ENCODE measurements at regions not wholly inside any gene's neighbourhood (a gene's known extent, or its start where the extent isn't known, plus 50 kb on each side); places are given as distances from the start of the nearest gene placed in this dataset.
"Not testable (repeated sequence)": the region's sequence is repeated elsewhere in the genome, so short reads cannot be mapped to it uniquely, and the experiment has no call there.

DNA sequence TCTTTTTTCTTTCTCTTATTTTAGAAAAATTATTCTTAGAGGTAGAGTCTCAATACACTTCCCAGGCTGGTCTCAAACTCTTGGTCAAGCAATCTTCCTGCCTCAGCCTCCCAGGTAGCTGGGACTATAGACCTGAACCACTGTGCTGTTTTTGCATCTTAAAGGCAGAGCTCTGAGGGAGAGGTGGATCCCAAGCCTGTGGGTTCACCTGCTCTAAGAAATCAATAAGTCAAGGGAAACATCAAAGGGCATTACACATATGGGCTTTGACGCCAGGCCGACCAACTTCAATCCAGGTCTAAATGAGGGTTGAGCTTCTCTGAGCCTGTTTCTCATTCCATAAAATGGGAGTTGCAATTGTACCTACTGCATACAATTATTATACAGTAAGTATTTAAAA lies 223.9 kb downstream of the LY86 start:
- DNase-seq, result no peak

DNA sequence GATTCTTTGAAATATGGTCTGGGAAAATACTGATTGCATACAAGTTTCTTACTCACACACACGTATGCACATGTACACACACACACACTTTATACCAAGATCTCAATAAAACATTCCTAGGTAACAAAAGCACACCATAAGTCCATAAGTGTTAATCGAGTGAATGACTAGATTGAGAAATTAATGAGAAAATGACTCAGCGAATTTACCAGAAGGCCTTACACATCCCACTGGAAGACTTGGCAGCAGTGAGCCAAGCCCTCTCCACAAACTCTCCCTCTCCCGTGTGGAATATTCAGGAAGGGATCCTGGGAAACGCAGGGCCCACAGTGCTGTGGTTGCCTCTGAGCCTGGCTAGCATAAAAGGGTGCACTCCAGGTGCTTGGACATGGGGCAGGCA lies 227.2 kb downstream of the LY86 start:
- no peak for DNase-seq

- no peak for DNase-seq
Observed at GRCh38 chr6:6816716-6817115, 228.2 kb downstream of the LY86 start.

DNA sequence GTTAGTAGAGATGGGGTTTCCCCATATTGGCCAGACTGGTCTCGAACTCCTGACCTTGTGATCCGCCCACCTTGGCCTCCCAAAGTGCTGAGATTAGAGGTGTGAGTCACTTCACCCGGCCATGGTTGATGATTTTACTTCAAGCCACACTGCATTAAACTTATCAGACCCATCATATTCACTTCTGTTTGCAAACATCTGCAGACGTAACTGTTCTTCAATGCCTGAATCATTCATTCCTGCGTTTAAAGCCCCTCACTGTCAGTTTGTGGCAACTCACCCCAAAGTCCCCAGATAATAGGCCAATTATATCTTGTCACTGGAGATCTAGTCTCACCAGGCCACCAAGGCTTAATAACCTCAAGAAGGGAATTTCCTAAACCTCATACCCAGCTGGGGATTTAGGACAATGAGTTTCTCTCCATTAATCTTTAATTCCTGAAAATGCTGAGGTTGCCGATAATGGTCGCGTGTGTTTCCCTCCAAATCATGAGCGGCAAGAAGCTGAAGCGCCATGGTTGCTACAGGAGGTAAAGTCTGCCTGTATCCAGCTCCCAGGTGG lies 229.6 kb downstream of the LY86 start:
- no peak for DNase-seq

DNA sequence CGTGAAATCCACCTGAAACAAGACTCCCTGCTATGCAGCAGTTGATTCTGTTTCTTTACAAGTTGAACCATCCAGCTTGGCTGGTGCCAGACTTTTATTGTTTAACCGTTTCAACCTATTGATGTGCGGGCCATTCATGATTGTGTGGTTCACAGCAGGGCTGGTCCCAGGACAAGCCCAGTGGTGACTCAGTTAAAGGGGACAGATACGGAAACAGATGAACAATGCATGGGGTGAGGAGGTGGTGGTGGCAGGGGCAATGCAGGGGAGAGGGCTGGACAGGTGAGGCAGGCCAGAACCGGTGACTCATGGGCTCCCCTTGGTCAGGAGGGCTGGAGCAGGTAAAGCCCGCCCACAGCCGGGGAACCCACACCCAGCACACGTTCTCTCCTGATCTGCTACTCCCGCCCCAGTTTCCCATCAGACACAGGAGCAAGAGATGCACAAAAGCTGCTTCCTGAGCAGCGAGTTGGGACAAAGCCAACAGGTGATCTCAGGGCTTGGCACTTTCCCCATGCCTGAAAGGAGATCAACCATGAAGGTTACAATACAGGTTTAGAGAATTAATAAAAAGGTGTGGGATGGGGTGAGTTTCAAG lies 232.2 kb downstream of the LY86 start:
- no peak for DNase-seq

DNA sequence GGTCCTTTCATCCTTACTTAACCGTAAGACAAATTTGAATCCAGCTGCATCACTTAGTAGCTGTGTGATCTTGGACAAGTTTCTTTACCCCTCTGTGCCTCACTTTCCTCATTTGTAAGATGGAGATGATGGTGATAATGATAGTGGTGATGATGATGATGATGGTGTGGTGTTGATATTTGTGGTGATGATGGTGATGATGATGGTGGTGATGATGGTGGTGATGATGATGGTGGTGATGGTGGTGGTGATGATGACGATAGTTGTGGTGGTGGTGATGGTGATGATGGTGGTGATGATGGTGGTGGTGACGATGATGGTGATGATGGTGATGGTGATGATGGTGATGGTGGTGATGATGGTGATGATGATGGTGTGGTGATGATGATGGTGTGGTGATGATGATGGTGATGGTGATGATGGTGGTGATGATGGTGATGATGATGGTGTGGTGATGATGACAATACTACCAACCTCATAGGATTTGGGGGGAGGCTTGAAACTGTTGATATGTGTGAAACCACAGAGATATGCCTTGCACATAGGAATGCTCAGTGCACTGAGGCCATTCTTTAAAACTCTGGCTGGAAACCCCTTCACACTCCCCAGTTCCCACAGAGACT lies 233.2 kb downstream of the LY86 start:
- no peak for DNase-seq

DNA sequence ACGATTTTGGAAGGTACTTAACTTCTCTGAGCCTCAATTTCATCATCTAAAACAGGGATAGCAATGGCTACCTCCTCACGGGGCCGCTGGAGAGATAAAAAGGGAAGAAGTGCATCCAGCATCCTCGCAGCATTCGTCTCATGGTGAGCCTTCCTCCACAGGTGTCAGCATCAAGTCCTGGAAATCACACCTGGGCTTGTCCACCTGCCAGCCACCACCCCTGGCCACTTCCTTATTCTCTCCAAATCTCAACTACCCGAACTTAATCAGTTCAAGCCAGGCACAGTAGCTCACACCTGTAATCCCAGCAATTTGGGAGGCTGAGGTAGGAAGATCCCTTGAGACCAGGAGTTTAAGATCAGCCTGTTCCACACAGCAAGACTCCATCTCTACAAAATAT lies 234.5 kb downstream of the LY86 start:
- no peak for DNase-seq

GRCh38 chr6:6823568-6824224 lies 235.2 kb downstream of the LY86 start:
- DNase-seq, result no peak

- DNase-seq, result no peak
Observed at GRCh38 chr6:6824381-6824780, 235.9 kb downstream of the LY86 start.

DNA sequence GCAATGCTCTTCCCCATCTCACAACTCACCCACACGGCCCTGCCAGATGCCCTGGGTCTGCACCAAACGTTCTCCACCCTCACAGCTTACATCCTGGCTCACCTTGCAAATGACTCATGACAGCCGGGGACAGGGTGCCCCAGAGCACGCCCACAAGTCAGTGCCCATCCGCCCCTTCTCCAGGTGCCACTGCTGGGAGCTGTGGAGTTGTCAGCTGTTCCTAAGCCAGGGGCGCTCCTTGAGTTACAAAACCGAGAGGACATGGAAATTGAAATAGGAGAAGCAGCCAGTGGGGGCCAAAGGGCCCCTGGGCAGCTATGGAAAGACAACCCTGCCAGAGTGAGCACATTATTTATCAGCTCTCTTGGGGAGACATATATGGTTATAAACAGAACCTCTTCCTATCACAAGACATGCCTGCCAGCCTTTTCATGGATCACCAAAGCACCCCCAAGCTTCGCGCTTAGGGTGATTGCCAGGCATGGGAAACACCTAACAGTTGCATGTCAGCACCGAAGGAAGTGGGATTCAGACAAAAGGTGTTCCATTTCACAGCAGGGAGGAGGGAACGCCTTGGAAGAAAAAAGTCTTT lies 236.8 kb downstream of the LY86 start:
- DNase-seq, result no peak

- DNase-seq, result no peak
Observed at GRCh38 chr6:6826095-6826901, 237.8 kb downstream of the LY86 start.

- DNase-seq, result no peak
Observed at GRCh38 chr6:6826961-6827360, 238.4 kb downstream of the LY86 start.

GRCh38 chr6:6829872-6830685 lies 241.6 kb downstream of the LY86 start:
- DNase-seq, result no peak

DNA sequence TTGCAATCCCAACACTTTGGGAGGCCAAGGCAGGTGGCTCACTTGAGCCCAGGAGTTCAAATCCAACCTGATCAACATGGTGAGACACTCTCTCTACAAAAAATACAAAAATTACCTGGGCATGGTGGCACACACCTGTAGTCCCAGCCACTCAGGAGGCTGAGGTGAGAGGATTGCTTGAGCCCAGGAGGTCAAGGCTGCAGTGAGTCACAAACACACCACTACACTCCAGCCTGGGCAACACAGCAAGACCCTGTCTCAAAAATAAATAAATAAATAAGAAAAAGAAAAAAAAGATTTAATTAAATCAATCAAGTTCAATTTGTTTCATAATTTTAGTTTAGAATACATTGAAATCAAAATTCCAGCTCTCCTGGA lies 242.2 kb downstream of the LY86 start:
- not testable (repeated sequence) for DNase-seq

GRCh38 chr6:6832439-6832838 lies 243.9 kb downstream of the LY86 start:
- no peak for DNase-seq

GRCh38 chr6:6834356-6835222 lies 246.1 kb downstream of the LY86 start:
- DNase-seq, result no peak

DNA sequence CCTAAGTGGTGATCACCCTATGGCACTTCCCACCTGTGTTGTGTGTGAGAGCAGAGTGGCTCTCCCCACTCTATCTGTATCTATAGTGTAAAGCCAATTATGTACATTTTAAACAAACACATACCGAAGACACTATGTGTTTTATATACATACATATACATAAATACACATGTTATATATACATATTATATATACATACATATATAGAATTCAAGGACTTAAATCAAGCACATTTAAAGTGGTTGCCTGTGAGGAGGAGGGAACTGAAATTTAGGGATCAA lies 246.6 kb downstream of the LY86 start:
- no peak for DNase-seq

DNA sequence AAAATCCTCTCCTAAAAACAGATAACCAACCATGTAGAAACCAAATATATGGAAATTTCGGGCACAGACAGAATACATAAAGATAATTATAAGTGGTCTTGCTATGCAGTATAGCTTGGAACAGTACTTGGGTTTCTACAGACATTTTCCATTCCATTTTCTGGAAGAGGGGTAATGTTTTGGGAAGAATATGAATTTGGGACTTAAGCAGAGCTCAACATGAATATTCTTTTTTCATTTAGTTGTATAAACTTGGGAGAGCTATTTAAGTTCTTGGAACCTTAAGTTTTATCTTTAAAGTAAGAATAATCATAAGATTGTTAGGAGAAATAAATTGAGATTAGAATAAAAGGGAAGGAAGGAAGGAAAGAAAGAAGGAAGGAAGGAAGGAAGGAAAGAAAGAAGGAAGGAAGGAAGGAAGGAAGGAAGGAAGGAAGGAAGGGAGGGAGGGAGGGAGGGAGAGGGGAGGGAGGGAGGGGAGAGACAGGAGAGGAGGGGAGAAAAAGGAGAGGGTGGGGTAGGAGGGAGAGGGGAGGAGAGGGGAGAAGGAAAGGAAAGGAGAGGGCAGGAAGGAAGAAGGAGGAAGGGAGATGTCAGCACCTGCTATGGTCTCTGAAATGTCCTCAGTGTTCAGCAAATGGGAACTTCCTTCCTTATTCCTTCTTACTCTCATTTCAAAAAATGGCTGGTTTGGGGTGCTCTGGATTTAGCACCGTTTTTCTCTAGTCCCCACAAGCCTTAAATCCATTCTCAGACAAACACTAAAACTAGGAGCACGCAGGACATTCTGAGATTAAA lies 248.3 kb downstream of the LY86 start:
- no peak for DNase-seq

GRCh38 chr6:6837541-6838080 lies 249.1 kb downstream of the LY86 start:
- DNase-seq, result no peak

Measured in left kidney (tissue), 1 donor.